Eye (tissue), 1 donor: ENCODE measurements at regions not wholly inside any gene's neighbourhood (a gene's known extent, or its start where the extent isn't known, plus 50 kb on each side); places are given as distances from the start of the nearest gene placed in this dataset.

Experiments used
- DNase-seq: peaks from one replicate; pipeline ENCODE4 v3.0.0-alpha.2; 2015

- DNase-seq = no peak
Observed at GRCh38 chr18:71865888-71866287, 678.3 kb downstream of the CBLN2 start.

DNA sequence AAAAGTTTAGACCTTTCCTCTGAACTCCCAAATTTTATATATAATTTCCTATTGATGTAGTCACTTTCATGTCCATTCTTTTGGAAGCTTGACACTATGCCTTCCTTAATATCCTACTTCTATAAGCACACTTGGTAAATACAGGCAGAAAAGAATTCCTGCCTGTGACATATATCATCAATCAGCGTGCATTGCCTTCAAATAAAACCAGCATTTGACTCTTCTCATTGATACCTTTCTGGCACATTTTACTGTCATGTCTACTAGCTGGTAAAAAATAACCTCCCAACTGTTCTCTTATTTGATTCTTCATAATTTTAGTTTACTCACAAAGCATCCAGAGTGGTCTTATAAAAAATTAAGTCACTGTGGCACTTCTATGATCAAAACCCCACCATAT is 693.5 kb downstream of the CBLN2 start:
- DNase-seq = no peak

- DNase-seq = no peak
Observed at GRCh38 chr18:71849407-71849806, 694.7 kb downstream of the CBLN2 start.

- peak; percentile 83 for DNase-seq
Observed at GRCh38 chr18:71846716-71847115, 697.4 kb downstream of the CBLN2 start.

- peak; percentile 55 for DNase-seq
Observed at GRCh38 chr18:71844814-71845213, 699.3 kb downstream of the CBLN2 start.

DNA sequence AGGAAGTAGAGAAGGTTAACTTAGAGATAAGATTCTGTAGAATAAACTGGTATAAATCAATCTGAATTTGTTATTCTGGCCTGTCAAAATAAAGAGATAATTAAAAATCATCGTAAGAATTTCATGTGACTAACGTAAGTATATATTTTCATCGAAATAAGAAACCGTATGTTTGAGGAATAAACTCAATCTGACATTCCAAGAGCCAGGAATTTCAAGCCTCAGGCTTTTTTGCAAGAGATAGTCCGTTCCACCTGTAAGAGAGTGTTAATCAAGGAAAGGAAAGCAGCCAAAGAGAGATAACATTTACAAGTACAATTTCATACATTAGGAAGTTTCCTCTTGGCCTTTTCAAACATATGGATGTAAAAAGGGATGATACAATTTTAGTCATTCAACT is 701.5 kb downstream of the CBLN2 start:
- no peak for DNase-seq

DNA sequence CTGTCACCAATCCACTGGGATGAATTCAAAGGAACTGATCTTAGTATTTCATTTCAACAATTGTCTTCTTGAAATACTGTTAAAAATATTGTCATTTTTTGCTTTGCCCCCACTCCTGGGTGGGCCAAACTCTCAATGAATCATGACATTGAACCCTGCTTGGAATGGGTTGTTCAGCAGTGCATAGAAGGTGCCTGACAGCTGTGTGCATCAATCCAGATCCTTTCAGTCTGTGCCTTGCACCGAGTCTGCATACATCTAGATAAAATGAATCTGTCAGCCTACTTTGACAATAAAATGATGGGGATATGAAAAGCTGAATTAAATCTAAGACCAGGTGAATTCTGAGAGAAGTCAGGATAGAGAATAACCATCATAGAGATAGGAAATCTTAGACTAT is 706.6 kb downstream of the CBLN2 start:
- no peak for DNase-seq

GRCh38 chr18:71832946-71833617 is 711.1 kb downstream of the CBLN2 start:
- DNase-seq = no peak

DNA sequence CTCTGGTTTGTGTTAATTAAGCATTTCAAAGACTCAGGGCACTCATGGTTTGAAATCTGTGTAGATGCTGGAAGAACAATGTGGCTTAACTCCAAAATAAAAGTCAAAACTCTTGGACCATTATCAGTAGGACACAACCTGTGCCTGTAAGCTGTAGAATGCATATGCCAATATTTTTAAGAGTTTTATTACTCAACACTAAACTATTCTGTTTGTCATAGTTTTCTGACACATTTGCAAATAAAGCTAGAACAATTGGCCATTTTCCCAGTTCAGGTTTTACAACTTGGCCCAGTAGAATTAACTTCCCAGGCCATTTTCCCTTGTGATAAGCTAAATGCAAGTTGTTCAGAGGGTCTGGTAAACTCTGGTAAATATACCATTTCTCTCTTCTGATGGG is 713.1 kb downstream of the CBLN2 start:
- no peak for DNase-seq

DNA sequence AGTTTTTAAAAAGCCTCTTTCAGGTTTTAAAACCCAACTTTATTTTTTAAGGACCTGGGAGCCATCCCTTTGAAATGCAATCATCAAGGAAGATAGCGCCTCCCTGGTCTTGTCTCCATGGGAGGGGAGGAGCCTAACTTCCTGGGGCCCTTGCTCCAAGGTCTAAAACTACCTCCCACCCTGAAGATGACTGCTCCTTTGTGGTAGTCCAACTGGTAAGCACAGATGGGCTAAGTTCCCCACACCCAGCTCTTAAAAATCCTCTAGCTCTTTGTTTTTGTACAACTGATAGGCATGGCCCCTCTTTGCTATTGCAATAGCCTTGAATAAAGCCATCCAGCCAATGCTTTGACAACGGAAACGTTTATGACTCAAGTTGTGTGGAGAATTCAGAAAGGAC is 716.8 kb downstream of the CBLN2 start:
- DNase-seq = no peak

- DNase-seq = no peak
Observed at GRCh38 chr18:71815305-71815704, 728.8 kb downstream of the CBLN2 start.

GRCh38 chr18:71809711-71810110 is 734.4 kb downstream of the CBLN2 start:
- DNase-seq = no peak

DNA sequence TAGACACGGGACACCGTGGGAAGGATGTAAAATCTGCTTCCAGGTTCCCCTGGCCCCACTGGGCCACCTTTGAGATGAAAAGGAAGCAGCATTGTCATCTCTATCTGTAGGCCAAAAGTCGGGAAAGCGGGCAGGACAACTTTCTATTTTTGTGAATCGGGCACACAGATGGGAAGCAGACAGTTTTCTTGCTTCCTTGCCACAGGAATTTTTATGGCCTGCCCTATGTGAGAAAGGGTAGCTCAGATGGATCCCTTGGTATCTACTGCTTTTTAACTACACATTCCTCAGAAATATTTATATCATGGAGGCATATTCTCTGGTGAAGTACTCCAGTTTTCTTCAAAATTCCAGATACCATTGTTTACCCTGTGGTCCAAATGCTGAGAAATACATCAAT is 735.5 kb downstream of the CBLN2 start:
- no peak for DNase-seq

DNA sequence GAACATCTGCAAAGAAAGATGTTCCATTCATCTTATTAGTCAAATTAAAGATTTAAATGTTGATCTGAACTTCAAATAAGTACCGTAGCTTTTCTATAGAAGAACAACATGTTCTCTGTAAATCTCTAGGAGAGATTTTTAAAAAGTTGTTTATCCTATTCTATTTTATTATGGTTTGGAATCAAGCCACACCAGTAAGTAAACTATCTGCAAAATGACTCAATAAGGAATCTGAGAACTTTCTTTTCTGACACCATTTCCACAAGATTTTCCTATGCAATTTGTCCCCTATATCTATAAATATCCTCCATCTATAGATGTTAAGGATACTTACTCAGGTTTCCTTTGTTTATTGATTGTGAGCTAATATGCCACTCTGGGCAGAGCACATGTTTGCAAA is 736.6 kb downstream of the CBLN2 start:
- no peak for DNase-seq

- DNase-seq = no peak
Observed at GRCh38 chr18:71798986-71799673, 745.0 kb downstream of the CBLN2 start.

- DNase-seq = no peak
Observed at GRCh38 chr18:71797554-71797953, 746.6 kb downstream of the CBLN2 start.

GRCh38 chr18:71784777-71785176 is 759.4 kb downstream of the CBLN2 start:
- no peak for DNase-seq

- no peak for DNase-seq
Observed at GRCh38 chr18:71760541-71760940, 783.6 kb downstream of the CBLN2 start.

- DNase-seq = no peak
Observed at GRCh38 chr18:71754246-71754645, 789.9 kb downstream of the CBLN2 start.

DNA sequence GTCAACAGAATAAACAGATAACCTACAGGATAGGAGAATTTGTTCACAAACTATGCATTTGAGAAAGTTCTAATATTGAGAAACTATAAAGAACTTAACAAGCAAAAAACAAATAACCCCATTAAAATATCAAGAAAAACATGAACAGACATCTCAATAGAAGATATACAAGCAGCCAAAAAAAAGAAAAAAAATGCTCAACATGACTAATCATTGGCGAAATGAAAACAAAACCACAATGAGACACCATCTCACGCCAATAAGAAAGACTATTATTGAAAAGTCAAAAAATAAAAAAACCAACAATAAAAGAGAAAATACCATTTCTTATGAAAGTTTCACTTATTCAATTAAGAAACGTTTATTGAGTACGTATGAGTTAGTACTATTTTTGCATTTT is 800.5 kb downstream of the CBLN2 start:
- no peak for DNase-seq

DNA sequence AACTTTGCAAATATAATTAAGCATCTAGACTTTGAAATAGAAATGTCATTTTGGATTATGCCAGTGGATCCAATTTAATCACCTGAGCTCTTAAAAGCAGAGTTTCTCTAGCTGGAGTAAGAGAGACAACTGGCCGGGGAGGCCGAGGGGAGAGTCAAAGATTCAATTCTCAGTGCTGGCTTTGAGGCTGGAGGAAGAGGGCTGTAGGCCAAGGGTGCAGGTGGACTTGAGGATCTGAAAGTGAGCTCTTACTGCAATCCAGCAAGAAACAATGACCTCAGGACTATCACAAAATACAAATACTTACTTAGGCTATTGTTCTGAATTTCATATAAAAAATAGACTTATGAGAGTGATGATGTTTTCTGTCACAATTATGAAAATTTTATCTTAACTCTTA is 814.5 kb downstream of the CBLN2 start:
- no peak for DNase-seq

DNA sequence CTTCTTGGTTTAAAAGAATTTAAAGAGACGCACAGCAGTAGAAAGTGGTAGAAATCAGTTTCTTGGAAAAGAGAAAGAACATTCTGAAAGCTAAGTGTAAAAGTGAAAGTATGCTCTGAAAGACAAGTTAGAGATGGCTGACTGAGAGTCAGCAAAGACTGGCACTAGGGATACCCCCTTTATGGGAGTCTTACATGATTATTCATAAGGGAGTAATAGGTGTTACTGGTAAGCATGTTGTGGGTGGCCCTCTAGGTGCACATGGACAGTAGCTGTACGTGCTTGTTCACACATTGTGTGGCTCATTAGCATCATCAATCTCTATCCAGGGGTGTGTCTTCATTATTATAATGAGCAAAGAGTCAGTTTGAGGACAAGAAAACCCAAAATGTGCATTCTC is 816.2 kb downstream of the CBLN2 start:
- DNase-seq = no peak

DNA sequence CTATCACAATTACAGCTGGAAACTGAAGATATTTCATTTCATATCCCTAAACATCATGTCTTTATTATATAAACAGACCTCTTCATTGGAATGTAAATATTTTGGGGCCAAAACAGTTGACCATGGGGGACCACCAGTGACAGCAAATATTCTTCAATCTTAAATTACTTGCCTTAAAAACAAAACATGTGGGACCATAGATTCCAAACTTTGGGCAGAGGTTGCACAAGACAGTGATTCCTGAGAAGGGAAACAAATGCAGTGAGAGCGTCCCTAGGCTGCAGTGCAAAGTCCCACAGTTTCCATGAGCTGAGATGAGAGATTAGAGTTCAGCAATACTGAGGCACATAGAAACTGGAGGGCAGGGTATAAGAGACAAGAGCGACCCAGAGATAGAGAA is 818.9 kb downstream of the CBLN2 start:
- no peak for DNase-seq

DNA sequence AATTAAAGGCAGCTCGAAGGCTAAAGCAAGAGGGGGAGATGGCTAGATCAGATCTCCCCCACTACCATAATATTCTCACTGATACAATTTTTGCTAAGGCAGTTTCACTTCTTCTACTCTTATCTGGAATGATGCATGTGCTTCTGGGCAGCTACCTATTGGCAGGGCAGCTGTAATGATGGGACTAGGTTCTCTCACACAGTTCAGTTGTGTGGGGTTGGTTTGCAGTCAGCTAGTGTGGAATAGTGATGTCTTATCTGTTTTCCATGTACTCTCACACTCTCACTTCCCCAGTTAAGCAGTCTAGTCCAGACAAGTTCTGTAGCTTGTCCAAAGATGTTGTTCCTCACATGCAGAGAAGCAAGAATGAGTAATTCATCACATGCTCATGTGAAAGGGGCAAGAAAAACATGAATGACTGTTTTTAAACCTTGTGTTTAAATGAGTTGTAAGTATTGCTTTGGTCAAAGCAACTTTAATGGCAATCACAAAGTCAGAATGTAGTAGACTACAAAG is 836.1 kb downstream of the CBLN2 start:
- no peak for DNase-seq

DNA sequence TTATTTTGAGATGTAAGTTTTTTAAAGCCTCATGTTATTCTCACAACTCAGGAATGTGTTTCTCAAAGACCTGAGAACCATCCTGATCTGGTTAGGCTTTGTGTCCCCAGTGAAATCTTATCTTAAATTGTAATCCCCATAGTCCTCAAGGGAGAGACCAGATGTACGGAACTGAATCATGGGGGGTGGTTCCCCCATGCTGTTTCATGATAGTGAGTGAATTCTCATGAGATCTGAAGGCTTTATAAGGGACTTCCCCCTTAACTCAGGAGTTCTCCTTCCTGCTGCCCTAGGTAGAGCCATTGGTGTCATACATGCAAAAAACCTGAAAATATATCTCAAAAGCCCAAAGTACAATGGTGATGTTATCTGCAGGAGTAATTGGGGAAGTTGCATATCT is 836.7 kb downstream of the CBLN2 start:
- DNase-seq = no peak
